NCI-H69 (cell line): ENCODE measurements at regions not wholly inside any gene's neighbourhood (a gene's known extent, or its start where the extent isn't known, plus 50 kb on each side); places are given as distances from the start of the nearest gene placed in this dataset.
"Not testable (repeated sequence)": the region's sequence is repeated elsewhere in the genome, so short reads cannot be mapped to it uniquely, and the experiment has no call there.

ENCODE experiments used
- DNase-seq: peaks from one replicate; lab custom pipeline; 2025; lab: John Stamatoyannopoulos, UW

DNA sequence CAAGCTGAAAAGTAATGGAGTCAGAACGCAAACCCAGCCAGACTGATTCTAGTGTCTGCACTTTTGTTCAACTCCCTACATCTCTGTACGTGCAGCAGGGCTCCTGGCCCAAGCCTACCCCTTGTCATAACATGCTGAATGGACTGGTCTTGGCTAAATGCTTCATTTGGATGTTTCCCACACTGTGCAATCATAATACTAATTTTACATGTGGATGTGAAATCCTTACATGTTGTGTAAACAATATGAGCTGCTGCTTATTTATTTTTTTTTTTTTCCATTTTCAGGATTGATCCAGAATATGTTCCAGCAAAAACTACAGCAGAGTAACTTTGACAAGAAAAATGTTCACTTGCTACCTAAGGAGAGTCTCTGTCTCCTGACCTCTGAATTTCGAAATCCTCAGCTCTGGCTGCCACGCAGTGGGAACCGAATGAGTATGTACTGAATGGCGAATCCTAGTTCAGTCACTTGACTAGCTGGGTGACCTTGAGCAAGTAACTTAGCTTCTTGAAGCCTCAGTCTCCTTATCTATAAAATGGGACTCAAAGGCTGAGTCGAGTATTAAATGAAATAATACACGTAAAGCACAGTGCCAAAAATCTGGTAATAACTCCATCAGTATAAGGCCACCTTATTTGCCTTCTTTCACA is 133.4 kb downstream of the EHF start:
- no peak for DNase-seq

DNA sequence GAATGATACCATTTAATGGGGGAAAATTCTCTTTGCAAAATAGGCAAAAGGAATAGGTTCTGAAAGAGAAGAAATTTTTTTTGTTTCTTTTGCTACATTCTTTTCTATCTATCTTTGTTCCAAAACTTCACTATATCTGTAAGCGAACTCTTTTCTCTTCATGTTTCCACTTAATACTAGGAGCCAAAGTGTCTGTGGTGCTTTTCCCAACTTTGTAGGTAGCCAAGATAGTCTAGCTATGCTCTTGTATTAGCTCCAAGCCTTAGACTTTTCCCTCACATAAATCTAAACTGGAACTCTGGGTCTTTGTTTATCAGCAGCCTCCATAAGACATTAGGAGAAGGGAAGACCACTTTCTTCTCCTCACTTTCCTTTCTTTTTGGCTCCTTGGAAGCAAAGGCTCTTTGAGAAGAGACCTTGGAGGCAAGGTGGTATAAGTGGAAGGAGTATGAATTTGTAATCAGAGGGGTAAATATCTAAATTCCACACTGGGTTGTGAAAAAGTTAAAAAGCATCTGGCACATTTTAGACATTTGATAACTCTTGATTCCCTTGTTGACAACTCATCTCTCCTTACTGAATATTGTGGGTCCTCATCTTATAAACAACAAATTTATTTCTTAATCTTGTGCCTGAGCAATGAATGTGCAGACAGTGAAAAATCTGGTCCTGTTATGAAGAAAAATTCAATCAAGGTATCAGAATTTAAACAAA is 130.0 kb downstream of the EHF start:
- DNase-seq: no peak

DNA sequence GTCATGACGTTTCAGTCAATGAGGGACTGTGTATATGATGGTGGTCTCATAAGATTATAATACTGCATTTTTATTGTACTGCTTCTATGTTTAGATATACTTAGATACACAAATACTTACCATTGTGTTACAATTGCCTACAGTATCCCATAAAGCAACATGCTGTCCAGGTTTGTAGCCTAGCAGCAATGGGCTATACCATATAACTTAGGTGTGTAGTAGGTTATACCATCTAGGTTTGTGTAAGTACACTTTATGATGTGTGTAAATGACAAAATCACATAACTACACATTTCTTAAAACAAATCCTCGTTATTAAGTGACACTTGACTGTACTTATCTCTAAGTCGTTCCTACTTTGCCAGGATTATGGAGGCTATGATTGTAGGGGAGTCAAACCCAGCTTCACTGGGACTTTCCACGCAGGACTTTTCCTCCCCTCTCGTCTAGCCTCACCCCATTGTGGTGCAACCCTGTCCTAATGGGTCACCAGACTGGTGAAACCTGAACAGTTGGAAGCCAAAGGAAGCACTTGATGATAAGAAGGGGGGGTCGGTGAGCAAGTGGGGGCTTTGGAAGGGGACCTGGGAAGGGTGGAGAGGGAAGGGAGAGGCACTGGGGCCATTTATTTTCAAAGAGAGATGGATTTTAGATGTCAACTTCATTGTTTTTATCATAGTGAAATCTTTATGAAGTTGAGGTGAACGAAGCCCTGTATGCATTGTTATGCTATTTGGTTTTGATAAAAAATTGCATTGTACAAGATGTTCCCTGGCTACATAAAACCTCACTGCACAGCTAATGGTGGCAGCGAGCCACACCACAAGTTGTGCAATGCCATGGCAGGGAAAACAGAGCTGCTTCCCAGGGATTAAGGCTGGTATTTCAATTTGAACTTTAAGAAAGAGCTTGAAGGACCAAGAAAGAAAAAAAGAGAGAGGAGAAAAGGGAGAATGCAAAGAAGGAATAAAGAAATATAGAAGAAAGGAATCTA is 129.1 kb downstream of the EHF start:
- no peak for DNase-seq

DNA sequence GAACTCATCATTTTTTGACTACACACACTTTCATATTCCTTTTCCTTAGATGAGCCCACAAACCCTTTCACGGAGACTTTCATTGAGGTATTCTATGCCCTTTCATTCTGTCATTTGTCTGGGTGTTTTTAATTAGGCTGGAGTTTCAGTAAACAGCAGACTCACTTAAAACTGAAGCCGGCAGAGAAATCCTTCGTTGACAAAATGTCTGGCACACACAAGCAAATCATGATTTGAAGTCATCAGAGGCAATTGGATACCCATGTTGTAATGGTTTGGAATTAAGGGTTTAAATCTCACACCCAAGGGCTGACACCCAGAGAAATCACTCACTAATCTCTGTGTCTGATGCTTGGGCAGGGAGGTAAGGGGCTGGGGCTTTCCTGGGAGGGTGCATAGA is 127.1 kb downstream of the EHF start:
- no peak for DNase-seq

DNA sequence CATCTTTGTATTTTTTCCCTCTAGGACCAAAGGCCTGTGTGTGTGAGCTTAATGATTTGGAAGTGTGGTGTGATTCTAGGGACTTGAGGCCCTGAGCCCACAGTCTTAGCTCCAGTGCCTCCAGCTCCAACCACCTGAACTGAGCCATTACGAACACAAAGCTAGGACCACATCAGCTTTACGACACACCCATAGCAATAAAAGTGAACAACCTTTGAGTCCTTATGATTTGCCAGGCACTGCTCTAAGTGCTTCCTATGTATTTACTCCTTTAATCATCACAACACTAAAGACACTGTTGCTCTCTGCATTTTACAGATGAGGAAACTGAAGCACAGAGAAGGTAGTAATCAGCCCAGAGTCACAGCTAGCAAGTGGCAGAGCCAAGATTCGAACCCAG is 126.4 kb downstream of the EHF start:
- no peak for DNase-seq

DNA sequence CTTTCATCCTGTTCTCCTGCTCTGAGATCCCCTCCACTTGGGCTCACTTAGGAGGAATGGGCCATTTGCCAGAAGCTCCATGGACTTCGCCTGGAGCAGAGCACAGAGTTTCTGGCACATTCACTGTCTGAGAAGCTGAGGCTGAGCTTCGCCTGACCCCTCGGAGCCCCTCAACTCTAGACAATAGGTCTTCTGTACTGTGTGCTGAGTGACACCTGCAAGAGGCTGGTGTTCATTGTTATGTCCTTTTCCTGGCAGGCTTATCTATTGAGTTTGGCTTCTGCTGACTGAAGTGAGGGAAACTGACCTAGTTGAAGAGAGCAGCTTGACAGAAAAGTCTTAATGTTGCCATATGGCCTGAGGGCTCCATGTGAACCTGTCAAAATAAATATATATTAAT is 124.3 kb downstream of the EHF start:
- DNase-seq: peak; percentile 98

DNA sequence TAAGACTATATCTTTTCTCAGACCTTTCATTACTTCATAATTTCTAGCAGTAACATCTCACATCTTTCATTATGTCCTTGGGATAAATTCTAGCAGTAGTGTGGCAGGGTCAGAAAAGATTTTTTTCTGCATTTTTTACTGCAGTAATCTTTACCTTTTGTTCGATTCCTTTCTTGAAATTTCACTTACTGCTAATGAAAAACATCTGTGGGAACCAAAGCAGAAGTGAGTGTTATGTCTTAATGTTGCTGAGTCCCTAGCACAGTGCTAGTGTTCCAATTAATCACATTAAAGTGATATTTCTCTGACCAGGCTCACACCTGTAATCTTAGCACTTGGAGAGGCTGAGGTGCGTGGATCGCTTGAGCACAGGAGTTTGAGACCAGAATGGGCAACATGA is 123.6 kb downstream of the EHF start:
- no peak for DNase-seq

DNA sequence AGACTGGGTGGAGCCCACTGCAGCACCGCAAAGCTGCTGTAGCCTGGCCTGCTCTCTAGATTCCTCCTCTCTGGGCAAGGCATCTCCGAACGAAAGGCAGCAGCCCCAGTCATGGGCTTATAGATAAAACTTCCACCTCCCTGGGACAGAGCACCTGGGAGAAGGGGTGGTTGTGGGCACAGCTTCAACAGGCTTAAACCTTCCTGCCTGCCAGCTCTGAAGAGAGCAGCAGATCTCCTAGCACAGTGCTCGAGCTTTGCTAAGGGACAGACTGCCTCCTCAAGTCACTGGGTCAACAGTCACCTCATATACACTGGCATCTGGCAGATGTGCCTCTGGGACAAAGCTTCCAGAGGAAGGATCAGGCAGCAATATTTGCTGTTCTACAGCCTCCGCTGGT is 117.3 kb downstream of the EHF start:
- no peak for DNase-seq

DNA sequence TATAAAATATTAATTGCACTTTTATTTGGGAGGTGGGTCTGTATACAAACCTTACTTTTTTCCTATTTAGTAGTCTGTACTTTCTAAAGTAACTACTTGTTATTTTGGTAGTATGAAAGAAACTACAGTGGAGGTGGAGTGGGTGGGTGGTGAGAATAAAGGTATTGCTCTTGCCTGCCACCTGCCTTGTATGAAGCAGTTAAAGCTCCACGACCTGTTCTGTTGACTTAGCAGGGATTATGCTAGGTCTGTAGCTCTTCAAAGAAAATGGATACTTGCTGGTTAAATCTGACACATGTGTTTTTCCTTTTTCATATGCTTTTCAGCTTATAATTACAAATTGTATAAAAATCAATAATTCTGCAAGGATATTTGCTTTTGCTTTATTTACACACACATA is 111.9 kb downstream of the EHF start:
- peak; percentile 70 for DNase-seq

DNA sequence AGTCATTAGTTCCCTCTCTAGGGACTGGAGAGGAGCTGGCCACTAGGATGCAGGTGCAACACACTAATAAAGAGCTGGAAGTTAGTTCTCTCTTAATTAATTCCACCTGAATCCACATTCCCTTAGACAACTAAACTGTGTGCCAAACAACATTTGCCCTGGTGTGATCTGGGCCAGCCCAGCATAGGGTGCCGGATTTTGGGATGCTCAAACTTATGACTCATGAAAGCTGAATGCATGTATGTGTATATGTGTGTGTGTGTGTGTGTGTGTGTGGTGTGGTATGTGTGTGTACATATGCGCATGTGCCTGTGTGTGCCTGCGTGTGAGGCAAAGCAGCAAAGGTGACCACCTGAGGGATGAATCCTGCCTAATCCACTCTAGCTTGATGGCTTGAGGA is 110.7 kb downstream of the EHF start:
- DNase-seq: no peak

DNA sequence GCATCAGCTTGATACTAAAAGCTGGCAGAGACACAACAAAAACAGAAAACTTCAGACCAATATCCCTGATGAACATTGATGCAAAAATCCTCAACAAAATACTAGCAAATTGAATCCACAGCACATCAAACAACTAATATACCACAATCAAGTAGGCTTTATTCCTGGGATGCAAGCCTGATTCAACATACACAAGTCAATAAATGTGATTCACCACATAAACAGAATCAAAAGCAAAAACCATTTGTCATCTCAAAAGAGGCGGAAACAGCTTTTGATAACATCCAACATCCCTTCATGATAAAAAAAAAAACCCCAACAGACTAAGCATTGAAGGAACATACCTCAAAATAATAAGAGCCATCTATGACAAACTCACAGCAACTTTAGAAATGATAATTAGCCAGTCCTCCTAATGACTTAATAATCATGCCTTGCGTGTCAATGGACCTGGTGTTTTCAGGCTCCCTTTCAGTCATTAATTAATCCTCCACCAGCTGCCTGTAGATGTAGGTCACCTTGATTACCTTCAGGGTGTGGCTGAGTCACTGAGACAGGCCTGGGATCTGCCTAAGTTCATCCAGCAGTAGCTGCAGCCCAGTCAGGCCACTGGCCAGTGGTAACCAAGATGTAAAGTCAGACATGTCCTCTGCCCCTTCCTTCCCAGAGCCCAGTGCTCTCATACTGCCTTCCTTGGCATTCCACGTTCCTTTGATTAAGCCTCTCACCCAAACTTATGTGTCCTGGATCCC is 109.8 kb downstream of the EHF start:
- peak; percentile 13 for DNase-seq

DNA sequence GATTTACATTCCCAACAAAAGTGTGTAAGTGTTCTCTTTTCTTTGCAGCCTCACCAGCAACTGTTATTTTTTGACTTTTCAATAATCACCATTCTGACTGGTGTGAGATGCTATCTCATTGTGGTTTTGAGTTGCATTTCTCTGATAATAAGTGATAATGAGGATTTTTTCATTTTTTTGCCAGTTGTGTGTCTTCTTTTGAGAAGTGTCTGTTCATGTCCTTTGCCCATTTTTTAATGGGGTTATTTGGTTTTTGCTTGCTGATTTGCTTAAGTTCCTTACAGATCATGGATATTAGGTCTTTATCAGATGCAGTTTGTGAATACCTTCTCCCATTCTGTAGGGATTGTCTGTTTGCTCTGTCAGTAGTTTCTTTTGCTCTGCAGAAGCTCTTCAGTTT is 107.7 kb downstream of the EHF start:
- DNase-seq: no peak

DNA sequence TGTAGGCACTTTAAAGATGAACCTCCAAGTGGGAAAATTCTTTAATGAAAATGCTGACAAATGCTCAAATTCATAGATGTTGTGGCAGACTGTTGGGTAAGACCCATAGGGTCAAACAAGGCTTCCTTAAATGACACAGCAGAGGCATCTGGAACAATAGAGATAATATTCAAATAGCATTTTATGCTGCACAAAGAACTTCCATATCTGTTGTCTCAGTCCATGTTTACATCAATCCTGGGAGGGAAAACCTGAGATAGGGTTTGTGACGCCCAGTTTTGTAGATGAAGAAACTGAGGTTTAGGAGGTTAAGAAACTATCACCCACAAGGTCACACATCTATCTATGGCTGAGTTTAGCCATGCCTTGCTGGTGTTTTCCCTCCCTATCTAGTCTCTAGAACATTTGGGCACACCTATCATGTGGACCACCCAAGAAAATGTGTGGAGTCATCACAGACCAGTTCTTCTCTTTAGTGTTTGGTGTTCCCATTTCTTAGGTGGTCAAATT is 106.4 kb downstream of the EHF start:
- DNase-seq: no peak

DNA sequence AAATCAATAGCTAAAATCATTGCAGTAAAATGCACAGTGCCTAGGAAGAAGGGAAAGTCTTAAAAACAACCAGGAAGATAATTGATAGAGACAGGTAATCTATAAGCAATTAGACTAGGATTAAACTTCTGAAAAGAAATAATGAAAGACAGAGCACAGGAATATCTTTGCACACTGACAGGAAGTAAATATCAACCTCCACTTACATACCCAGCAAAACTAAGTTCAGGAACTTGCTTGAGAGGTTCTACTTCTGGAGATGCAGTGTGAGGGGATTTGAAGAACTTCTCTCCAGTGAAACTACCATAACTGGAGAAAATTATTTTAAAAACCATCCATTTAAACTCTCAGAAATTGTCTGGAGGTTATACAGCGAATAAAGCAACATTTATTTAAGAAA is 104.1 kb downstream of the EHF start:
- DNase-seq: no peak

DNA sequence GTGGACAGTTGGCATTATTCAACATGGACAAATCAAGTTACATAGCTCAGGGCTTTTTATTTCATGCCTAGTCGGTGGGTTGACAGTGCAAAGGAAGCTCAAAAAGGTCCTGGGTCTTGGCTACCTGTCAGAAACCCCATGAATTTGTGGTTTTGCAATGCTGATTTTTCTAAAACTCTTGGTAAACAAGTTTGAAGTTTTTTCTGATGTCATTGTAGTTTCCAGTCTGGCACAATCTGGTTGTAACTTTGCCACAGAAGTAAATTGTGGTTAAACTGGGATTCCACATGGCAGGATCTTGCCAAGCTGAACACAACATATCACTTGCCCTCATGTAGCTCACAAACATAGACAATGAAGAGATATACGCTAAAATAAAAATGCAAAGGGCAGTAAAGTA is 100.8 kb downstream of the EHF start:
- DNase-seq: no peak

DNA sequence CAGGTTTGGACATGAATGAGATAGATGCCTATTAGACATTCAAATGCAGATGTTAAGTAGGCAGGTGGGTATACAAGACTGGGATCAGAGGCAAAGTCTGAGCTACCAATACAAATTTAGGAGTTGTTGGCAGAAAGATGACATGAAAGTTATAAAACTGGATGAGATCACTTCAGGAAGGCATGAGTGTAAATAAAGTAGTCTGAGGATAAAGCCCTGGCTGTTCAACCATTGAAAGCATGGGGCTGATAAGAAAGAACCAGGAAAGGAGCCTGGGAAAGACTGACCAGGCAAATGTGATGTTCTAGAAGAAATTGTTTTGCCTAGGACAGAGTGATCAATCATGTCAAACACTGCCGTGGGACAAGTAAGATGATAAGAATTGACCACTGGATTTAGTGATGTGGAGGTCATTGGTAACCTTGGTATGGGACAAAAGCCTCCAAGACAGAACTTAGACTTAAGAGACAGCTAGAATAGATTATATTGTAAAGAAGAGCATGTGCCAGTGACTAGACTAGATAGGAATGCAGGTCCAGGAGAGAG is 98.5 kb downstream of the EHF start:
- DNase-seq: no peak

DNA sequence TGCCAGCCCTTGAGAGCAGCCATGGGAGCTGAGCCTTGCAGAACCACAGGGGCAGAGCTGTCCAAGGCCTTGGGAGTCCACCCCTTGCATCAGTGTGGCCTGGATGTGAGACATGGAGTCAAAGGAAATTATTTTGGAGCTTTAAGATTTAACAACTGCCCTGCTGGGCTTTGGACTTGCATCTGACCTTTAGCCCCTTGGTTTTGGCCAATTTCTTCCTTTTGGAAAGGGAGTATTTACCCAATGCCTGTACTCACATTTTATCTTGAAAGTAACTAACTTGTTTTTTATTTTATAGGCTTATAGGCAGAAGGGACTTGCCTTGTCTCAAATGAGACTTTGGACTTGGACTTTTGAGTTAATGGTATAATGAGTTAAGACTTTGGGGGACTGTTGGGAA is 92.7 kb downstream of the EHF start:
- DNase-seq: not testable (repeated sequence)
